ENCODE measurements at regions not wholly inside any gene's neighbourhood (a gene's known extent, or its start where the extent isn't known, plus 50 kb on each side); places are given as distances from the start of the nearest gene placed in this dataset.
"Not testable (repeated sequence)": the region's sequence is repeated elsewhere in the genome, so short reads cannot be mapped to it uniquely, and the experiment has no call there.

GRCh38 chr11:87635001-87635400 is 540.2 kb downstream of the RAB38 start:
- no peak for DNase-seq (ENCODE audit: insufficient read length, low spot score)
- no peak for FAIRE-seq
- TF ChIP-seq CTCF (IDR thresholded peaks at IDR 0.05; ENCODE audit: insufficient read depth, missing control alignments): no peak

- DNase-seq (ENCODE audit: insufficient read length, low spot score) (no peak), FAIRE-seq (no peak)
- TF ChIP-seq CTCF (IDR thresholded peaks at IDR 0.05; ENCODE audit: insufficient read depth, missing control alignments): no peak
Observed at GRCh38 chr11:87634331-87634730, 540.9 kb downstream of the RAB38 start.

GRCh38 chr11:87628957-87629356 is 546.3 kb downstream of the RAB38 start:
- TF ChIP-seq CTCF (IDR thresholded peaks at IDR 0.05; ENCODE audit: insufficient read depth, missing control alignments): no peak
- no peak for DNase-seq (ENCODE audit: insufficient read length, low spot score)
- no peak for FAIRE-seq

- FAIRE-seq (no peak), DNase-seq (ENCODE audit: insufficient read length, low spot score) (no peak)
- no peak for TF ChIP-seq CTCF (IDR thresholded peaks at IDR 0.05; ENCODE audit: insufficient read depth, missing control alignments)
Observed at GRCh38 chr11:87628026-87628580, 547.1 kb downstream of the RAB38 start.

- DNase-seq (ENCODE audit: insufficient read length, low spot score); FAIRE-seq: not testable (repeated sequence)
Observed at GRCh38 chr11:87623531-87624365, 551.5 kb downstream of the RAB38 start.

- no peak for TF ChIP-seq CTCF (IDR thresholded peaks at IDR 0.05; ENCODE audit: insufficient read depth, missing control alignments)
- FAIRE-seq (no peak), DNase-seq (ENCODE audit: insufficient read length, low spot score) (no peak)
Observed at GRCh38 chr11:87616511-87616910, 558.7 kb downstream of the RAB38 start.

- no peak for FAIRE-seq
- no peak for TF ChIP-seq CTCF (IDR thresholded peaks at IDR 0.05; ENCODE audit: insufficient read depth, missing control alignments)
- DNase-seq (ENCODE audit: insufficient read length, low spot score): no peak
Observed at GRCh38 chr11:87604350-87604749, 566.6 kb downstream of the TMEM135 start.
